Sigmoid colon (tissue), 4 donors: ENCODE measurements at regions not wholly inside any gene's neighbourhood (a gene's known extent, or its start where the extent isn't known, plus 50 kb on each side); places are given as distances from the start of the nearest gene placed in this dataset.
"Not testable (repeated sequence)": the region's sequence is repeated elsewhere in the genome, so short reads cannot be mapped to it uniquely, and the experiment has no call there.

Experiments used
- POLR2A ChIP-seq, 2 donors: fragments of 450-650 bp; IDR thresholded peaks; one replicate each; pipeline ENCODE4 v1.6.1; 2016; ENCODE audit warnings: antibody characterized with exemption in 2 of 2, mild to moderate bottlenecking in 2 of 2, moderate library complexity in 2 of 2
- POLR2AphosphoS5 ChIP-seq, 4 donors: sonication (generic); formaldehyde crosslinking; IDR thresholded peaks; one replicate each; pipeline ENCODE4 v1.6.1; 2017; ENCODE audit warnings: antibody characterized with exemption in 4 of 4

- TF ChIP-seq POLR2A, POLR2AphosphoS5 (IDR thresholded peaks at IDR 0.05): not testable (repeated sequence)
Observed at GRCh38 chr7:149574428-149574827, 76.8 kb upstream of the ZNF746 start.
